UCSD-AML1 (cell line): ENCODE measurements at regions not wholly inside any gene's neighbourhood (a gene's known extent, or its start where the extent isn't known, plus 50 kb on each side); places are given as distances from the start of the nearest gene placed in this dataset.

Experiments
- DNase-seq: peaks from one replicate; lab custom pipeline; 2025; ENCODE audit not compliant: unreplicated experiment; lab: John Stamatoyannopoulos, UW

DNA sequence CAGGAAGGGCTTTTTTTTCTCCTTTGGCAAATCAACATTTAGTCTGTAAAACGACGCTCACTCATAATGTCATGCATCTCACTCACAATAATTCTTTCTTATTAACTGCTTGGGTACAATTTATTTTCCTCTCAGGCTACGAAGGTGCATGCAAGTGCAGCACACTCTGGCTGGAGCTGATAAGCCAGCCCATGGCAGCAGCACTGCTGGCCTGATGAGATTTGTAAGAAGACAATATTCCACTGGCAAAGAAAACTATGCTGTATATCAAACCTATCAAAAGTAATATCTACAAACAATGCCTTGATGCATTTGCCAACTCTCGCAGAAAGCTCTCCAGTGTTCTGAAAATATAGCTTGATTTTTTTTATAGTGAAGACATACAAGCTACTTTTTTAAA lies 170.0 kb upstream of the PHF14 start:
- DNase-seq = no peak

DNA sequence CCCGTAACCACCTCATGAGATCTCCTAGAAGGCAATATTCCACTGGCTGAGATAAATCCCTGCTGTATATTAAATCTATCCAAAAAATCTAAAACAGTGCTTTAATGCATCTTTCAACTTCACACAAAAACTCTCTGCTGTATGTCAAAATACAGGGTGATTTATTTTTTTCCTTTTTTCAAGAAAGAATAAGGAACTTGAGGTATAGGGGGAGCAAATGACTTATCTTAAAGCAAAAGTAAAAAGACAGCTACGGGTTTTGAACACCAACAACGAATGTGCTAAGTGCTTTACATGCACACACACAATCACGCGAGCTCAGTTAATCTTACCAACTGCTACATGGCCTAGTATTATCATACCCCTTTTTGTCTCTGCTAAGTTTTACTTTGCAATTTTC lies 168.9 kb upstream of the PHF14 start:
- DNase-seq = no peak

DNA sequence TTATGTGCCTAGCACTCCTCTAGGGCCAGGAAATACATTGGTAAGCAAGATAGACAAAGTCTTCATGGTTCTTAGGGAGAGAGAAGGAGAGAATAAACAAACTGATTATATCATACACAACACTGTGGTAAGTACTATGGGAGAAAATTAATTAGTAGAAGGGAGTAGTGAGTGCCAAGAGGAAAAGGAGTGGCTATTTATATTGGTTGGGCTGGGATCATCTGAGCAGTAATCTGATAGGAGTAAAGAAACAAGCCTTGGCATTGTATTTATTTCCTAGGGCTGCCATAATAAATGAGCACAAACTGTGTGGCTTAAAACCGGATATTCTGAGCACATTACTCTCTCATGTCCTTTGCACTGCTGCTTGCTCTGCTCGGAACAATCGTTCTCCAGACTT lies 158.1 kb upstream of the PHF14 start:
- DNase-seq = no peak

DNA sequence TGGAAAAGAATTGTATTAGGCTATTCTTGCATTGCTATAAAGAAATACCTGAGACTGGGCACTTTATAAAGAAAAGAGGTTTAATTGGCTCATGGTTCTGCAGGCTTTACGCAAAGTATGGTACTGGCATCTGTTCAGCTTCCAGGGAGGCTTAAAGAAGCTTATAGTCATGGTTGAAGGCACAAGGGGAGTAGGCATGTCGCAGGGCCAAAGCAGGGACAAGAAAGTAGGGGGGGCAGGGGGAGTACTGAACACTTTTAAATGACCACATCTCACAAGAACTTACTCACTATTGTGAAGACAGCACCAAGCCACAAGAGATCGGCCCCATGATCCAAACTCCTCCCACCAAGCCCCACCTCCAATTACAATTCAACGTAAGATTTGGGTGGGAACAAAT lies 152.5 kb upstream of the PHF14 start:
- DNase-seq = no peak

DNA sequence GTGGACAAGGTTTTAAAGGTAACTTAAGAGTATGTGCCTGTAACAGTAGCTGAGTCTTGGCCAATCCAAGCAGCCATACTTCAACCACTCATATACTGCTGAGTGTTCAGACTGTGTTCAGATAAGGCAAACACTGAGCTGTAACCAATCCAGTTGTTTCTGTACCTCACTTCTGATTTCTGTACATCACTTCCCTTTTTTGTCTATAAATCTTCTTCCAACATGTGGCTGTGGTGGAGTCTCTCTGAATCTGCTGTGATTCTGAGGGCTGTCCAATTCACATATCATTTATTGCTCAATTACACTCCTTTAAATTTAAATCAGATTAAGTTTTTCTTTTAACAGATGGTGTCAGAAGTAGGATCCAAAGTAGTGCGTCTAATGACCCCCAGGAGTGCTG lies 149.5 kb upstream of the PHF14 start:
- no peak for DNase-seq

DNA sequence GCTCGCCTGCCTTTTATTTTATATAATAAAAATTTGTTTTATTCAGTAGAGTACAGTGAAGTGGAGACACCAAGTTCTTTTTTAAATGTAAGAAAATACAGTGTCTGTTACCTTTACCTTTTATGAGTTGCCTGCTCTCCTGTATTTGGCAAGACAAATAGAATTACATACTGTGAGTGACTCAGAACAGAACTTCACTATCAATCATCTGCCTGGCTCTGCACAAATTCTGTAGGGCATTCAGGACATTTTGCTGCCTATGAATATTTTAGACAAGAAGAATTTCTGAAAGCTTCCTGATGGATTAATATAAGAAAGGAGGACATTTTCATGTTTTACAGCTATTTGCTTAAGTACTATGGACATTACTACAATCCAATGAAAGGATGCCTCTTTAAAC lies 135.4 kb upstream of the PHF14 start:
- DNase-seq = no peak

DNA sequence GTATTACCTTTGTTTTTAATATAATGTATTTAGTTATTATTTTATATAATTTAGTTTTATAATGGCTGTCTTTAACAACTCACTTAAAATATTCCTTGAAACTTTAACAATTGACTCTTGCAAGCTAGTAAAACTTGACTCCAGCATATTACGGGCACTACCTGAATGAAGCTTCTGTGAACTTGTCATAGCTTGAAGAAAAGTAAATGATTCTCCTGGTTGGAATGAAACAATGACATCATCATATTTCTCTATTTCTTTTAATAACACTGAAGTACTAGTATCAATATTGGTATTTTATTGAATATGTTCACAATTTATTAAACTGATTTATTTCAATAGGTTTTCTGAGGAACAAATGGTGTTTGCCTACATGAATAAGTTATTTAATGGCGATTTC lies 128.4 kb upstream of the PHF14 start:
- DNase-seq = no peak

DNA sequence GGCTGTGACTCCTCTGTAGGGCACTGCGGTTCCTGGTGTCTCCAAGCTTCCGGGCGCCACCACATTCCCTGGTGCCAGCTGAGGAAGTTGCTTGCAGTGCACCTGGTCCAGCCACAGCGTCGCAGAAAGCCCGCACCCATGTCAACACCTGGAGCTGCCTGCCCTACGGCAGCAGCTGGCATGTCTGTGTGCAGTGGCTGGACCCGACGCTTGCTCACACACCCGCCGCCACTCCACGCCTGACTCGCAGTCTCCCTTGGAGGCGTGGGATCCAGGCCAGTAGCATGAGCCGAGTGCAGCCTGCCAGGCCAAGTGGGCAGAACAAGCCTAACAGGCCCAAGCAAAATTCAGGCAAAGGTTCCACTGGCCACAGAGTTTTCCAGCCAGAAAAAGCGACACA lies 118.1 kb upstream of the PHF14 start:
- no peak for DNase-seq

DNA sequence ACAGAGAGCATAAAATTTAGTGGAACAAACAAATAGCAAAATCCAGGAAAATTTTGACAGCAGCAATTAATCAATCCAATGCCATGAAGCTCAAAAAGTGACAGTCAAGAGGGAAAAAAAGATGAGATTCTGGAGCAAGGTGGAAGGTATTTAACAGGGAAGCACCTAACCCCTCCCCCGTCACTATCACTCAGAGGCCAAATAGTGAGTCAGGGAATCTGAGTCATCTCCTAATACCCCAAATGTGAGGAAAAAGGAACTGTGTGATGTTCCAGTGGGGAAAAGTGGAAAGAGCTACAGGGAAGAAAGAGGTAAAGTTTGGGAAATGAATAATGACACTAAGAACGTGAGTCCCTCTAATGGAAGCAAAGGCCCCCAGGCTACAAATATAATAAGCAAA lies 113.2 kb upstream of the PHF14 start:
- DNase-seq = no peak

DNA sequence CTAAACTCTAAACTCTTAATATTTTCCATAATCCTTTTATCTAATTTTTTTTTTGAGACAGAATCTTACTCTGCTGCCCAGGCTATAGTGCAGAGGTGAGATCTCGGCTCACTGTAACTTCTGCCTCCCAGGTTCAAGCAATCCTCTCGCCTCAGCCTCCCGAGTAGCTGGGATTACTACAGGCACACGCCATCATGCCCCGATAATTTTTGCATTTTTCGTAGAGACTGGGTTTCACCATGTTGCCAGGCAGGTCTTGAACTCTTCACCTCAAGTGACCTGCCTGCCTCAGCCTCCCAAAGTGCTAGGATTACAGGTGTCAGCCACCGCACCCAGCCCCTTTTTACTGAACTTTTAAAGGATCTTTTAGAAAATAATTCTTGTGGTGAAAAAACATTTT lies 110.2 kb upstream of the PHF14 start:
- no peak for DNase-seq

DNA sequence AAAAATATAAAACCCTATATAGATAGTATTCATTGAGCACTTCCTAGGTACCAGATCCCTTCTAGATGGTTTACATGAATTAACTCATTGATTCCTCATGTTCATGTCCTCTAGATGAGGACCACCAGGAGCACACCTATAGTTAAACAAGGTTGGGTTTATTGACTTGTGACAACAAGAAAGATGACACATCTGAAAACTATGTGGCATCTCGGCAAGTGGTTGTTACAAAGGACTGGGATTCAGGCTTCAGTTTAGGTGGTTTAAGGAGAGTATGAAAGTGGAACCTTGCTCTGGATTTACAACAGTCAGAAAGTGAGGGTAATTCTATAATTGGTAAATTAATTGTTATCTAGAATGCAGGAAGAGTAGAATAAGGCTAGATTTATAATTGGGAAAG lies 99.0 kb upstream of the PHF14 start:
- DNase-seq = no peak

DNA sequence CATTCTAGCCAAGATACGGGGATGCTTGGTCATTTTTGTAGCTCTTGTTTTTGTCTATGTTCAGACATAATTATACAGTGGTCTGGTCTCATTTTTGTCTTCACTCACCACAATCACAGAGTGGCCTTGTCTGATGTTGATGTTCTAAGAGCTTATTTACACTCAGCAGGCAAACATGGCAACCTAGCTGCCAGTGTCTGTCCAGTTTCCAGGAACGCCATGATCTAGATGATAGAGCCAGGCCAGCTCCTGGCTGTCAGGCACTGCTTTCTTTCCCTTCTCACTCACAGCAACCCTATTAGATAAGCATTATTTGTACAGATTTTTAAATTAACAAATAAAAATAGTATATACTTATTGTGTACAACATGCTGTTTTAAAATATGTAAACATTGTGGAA lies 98.6 kb upstream of the PHF14 start:
- no peak for DNase-seq

DNA sequence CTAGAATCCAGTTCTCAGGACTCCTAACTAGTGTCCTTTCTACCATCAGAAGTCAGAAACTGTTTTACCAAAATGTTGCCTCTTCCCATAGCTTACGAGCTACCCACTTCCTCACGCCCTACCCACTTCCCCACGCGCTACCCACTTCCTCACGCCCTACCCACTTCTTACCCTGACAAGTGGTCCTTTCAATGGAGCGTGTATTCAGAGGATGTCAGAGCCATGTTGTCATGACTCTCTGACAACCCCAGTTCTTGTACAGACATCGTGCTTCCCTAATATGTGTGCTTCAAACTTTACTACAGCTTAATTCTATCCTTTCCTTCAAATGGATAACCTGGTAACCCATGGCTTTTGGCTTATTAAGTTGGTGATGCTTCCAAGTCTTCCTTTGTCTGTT lies 84.8 kb upstream of the PHF14 start:
- DNase-seq = peak; percentile 9

DNA sequence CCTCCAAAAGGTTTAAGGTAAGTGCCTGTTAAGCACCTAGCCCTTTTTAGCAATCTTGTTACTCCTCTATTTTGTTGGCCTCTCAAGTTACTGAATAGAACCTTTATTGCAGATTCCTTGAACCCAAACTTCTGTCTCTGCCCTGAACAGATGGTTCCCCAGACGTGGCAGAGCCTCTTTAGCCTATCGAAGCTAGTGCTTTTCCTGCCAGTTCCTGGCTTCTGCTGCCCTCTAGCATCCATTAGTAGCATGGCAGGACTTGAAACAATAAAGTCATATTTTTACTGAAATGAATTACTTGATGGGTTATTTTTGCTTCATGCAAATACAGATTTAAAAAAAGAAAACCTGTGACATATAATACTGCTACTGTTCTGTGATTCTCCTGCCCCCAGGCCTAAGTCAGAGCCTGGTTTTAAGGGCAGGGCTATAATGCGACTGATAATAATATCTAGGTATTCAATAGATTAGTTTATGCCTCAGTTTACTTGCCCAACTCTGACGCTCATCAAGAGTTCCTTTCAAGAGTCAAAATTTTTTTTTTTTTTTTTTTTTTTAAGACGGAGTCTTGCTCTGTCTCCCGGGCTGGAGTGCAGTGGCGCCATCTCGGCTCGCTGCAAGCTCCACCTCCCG lies 84.3 kb upstream of the PHF14 start:
- DNase-seq = peak; percentile 9

DNA sequence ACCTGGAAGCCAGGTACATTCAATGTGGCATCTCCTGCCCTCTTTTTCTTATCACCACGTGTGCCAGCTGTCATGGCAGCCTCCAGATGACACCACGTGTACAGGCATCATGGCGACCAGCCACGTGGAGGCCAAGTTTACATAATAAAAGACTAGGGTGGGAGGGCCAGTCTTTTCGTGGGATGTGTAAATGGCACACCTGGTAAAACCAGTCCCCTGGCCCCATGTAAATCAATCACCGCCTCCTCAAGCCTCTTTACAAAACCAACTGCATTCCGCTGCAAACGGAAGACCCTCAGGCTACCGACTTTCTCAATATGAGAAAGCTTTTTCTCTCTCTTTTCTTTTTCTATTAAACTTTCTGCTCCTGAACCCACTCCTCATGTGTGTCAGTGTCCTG lies 65.1 kb upstream of the PHF14 start:
- no peak for DNase-seq

DNA sequence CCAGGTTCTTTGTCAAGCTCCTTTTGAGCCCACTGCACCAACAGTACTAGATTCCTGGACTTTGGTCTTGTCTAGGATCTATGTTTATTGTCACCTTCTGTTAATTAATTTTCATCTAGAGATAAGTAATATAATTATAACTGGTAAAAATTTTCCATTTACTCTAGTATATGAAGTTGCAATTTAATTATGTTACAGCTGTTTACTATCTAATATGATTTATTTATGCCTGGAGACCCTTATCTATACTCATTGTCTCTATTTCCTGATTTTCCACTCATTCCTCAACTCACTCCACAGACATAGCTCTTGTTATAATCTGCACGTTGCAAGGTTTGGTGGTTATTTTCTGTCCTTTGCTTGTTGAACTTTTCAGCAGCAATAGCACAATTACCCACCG lies 63.2 kb upstream of the PHF14 start:
- no peak for DNase-seq

DNA sequence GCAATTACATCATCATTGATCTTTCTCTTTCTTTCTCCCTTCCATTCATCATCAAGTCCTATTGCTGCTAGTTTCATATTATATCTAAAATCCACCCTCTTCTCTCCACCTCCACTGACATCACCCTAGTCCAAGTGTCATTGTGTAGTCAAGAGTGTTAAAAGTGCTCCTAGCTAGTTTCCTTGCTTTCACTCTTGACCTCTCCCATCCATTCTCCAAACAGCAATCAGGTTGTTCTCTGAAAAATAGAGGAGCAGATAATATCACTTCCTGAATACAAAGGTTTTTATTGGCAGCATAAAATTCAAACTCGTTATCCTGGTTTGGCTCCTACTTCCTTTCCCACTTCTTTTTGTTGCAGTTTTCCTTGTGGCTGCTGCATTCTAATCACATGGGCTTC lies 61.6 kb upstream of the PHF14 start:
- DNase-seq = no peak

DNA sequence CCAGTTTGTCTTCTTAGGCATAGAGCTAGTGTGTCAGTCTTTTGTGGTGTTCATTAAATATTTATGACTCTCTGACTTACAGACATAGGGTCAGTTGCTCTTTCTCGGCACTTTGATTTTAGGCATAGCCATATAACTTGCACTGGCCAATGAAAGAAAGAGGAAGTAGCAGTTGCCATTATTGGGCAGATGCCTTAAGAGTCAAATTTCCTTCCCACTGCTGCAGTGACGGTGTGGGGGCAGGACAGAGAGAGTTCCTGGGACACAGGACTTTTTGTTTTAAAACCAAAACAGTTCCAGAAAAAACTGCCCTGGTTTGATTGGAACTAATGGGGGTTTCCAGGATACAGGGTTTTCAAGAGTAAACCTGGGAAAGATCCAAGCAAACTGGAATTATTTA lies 60.2 kb upstream of the PHF14 start:
- DNase-seq = no peak

DNA sequence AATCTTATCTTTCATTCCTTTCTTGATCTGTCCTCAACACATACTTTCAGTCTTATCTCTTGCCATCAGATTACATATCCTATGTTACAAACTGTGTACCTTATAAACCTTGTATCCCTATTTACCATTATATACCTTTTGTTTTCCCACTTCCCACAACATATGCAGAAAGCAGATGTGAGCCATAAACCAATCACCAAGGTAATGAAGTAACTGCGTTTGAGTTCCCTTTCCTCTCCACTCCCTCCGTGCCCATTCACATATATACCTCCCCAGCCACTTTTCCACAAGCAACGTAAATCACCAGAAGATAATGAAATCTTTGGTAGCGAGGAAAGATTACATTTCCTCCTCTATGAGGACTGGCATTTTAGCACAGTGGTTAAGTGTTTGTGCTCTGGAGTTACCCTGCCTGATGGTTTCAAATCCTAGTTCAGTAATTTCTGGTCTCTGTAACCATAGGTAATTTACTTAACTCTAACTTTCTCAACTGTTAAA lies 55.5 kb upstream of the PHF14 start:
- DNase-seq = no peak

DNA sequence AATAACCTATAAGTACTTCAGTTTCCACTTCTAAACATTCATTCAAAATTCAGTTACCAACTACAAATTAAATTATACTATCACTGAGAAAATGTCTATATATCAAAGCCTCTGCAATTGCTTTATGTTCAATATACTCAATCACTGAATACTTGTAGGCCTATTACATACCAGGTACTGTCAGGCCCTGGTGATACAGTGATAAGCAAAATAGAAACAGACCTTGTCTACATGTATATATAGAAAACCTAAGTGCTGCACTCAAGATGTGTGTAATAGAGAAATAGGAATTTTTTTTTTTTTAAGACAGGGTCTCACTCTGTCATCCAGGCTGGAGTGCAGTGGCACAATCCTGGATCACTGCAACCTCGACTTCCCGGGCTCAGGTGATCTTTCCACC lies 53.7 kb upstream of the PHF14 start:
- no peak for DNase-seq
